Suprapubic skin (tissue), 4 donors: ENCODE measurements at regions not wholly inside any gene's neighbourhood (a gene's known extent, or its start where the extent isn't known, plus 50 kb on each side); places are given as distances from the start of the nearest gene placed in this dataset.

Source experiments
- CTCF ChIP-seq, 2 donors: fragments of 200-600 bp in 1 of 2; fragments of 450-650 bp in 1 of 2; sonication (generic) in 1 of 2; IDR thresholded peaks; one replicate each; pipeline ENCODE4 v1.5.1; 2016 to 2019; ENCODE audit warnings: antibody characterized with exemption in 2 of 2, mild to moderate bottlenecking in 1 of 2, moderate library complexity in 1 of 2
- EP300 ChIP-seq: sonication (generic); formaldehyde crosslinking; IDR thresholded peaks from one replicate; pipeline ENCODE4 v1.6.1; 2017; ENCODE audit warnings: antibody characterized with exemption
- POLR2A ChIP-seq, 2 donors: fragments of 450-650 bp; IDR thresholded peaks; one replicate each; pipeline ENCODE4 v1.6.1; 2017; ENCODE audit warnings: antibody characterized with exemption in 2 of 2, mild to moderate bottlenecking in 2 of 2, moderate library complexity in 2 of 2
- POLR2AphosphoS5 ChIP-seq, 3 donors: sonication (generic); formaldehyde crosslinking; IDR thresholded peaks; one replicate each; pipeline ENCODE4 v1.6.1; 2017; ENCODE audit warnings: antibody characterized with exemption in 3 of 3

- TF ChIP-seq EP300 (no peak), CTCF (IDR thresholded peaks at IDR 0.05) (no peak), POLR2AphosphoS5 (IDR thresholded peaks at IDR 0.05) (no peak), POLR2A (IDR thresholded peaks at IDR 0.05) (no peak)
Measured at GRCh38 chr7:132899-133298, 59.5 kb upstream of the FAM20C start.
